Prostate gland (tissue), 2 donors: ENCODE measurements at regions not wholly inside any gene's neighbourhood (a gene's known extent, or its start where the extent isn't known, plus 50 kb on each side); places are given as distances from the start of the nearest gene placed in this dataset.

ENCODE experiments used
- DNase-seq: peaks from one replicate; pipeline ENCODE4 v3.0.0-alpha.2; 2019; ENCODE audit warnings: low spot score
- H3K27ac ChIP-seq, 2 donors: fragments of 200-600 bp; sonication (generic); 2 replicates each; pipeline ENCODE4 v1.5.1; 2017 to 2019
- H3K27me3 ChIP-seq: fragments of 200-600 bp; sonication (generic); replicated peaks from 2 replicates; pipeline ENCODE4 v1.5.1; 2019; ENCODE audit not compliant: insufficient read depth
- H3K36me3 ChIP-seq, 2 donors: fragments of 200-600 bp; sonication (generic); 1 replicate in 1 of 2; 2 replicates in 1 of 2; pipeline versions ENCODE4 v1.5.1 to v1.8.1; 2017 to 2019
- H3K4me1 ChIP-seq: fragments of 200-600 bp; sonication (generic); replicated peaks from 2 replicates; pipeline ENCODE4 v1.5.1; 2019
- H3K4me3 ChIP-seq, 2 donors: fragments of 200-600 bp; sonication (generic); 2 replicates each; pipeline ENCODE4 v1.5.1; 2017 to 2019
- H3K9me3 ChIP-seq: fragments of 200-600 bp; sonication (generic); 2 replicates; pipeline ENCODE4 v1.5.1; 2017
- CTCF ChIP-seq, 4 experiments: fragments of 200-600 bp in 2 of 4; fragments of 450-650 bp in 2 of 4; sonication (generic) in 2 of 4; IDR thresholded peaks; 1 replicate in 3 of 4; 2 replicates in 1 of 4; pipeline ENCODE4 v1.5.1; 2016 to 2019; ENCODE audit warnings: antibody characterized with exemption in 4 of 4, mild to moderate bottlenecking in 2 of 4, moderate library complexity in 2 of 4
- POLR2A ChIP-seq: fragments of 450-650 bp; IDR thresholded peaks from one replicate; pipeline ENCODE4 v1.6.1; 2016; ENCODE audit warnings: antibody characterized with exemption, mild to moderate bottlenecking
- POLR2AphosphoS5 ChIP-seq: sonication (generic); formaldehyde crosslinking; IDR thresholded peaks from one replicate; pipeline ENCODE4 v1.6.1; 2017; ENCODE audit warnings: antibody characterized with exemption
- WGBS: methylation state at CpG from one replicate; pipeline ENCODE4 v1.1.5; 2018; 5-methylcytosine and 5-hydroxymethylcytosine counted together
- intact Hi-C: fragments of 100-400 bp; cut with DNase I; formaldehyde crosslinking; loops from one replicate; pipeline ENCODE4 v1.14.2; 2022

DNA sequence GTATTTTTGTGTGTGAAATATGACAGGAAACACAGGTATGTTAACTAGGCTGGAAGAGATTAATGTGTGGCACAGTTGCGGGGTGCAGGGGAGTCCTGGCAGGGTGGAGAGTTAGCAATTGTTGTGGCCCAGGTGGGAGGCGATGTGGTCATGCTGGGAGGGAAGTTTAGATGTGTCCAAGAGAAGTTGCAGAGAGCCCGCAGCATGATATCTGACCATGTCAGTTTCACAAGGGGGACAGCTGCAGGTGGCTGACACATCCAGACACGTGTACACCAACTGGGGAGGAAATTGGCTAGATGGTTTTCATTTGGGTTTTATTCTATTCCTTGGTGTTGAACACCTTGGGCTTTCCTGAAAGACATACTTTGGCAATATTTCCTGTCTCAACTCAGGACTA, 172.8 kb upstream of the RGMA start:
- Histone ChIP-seq H3K9me3 (no peaks in the 10 kb centered on the region), H3K27me3 (no peaks in the 10 kb centered on the region), H3K4me1 (no peaks in the 10 kb centered on the region), H3K27ac (no peak overlapping the region), H3K4me3 (no peak overlapping the region), H3K36me3 (no peaks in the 10 kb centered on the region)
- DNase-seq, result no peak
- intact Hi-C loops, result no loop called here
- TF ChIP-seq POLR2A (no peak), CTCF (IDR thresholded peaks at IDR 0.05) (no peak), POLR2AphosphoS5 (no peak)
- 68% methylated on average over 4 of the region's 4 CpGs for WGBS

- DNase-seq, result no peak
- H3K27ac ChIP-seq, result no peak overlapping the region
- intact Hi-C loops, result no loop called here
- TF ChIP-seq POLR2A, result no peak
- no peak for TF ChIP-seq POLR2AphosphoS5
- TF ChIP-seq CTCF (IDR thresholded peaks at IDR 0.05), result no peak
- no peak overlapping the region for H3K4me3 ChIP-seq
- H3K36me3 ChIP-seq, result no peaks in the 10 kb centered on the region
- no peaks in the 10 kb centered on the region for H3K9me3 ChIP-seq
- 95% methylated on average over 3 of the region's 3 CpGs for WGBS
- no peaks in the 10 kb centered on the region for H3K27me3 ChIP-seq
- no peaks in the 10 kb centered on the region for H3K4me1 ChIP-seq
Measured at GRCh38 chr15:93257920-93258319, 168.9 kb upstream of the RGMA start.

GRCh38 chr15:93253681-93254080, 164.7 kb upstream of the RGMA start:
- no peaks in the 10 kb centered on the region for H3K9me3 ChIP-seq
- 63% methylated on average over 3 of the region's 3 CpGs for WGBS
- TF ChIP-seq CTCF (IDR thresholded peaks at IDR 0.05), result no peak
- no peak for TF ChIP-seq POLR2AphosphoS5
- no peak for TF ChIP-seq POLR2A
- intact Hi-C loops, result no loop called here
- no peak overlapping the region for H3K27ac ChIP-seq
- no peak overlapping the region for H3K4me3 ChIP-seq
- no peaks in the 10 kb centered on the region for H3K4me1 ChIP-seq
- H3K27me3 ChIP-seq, result no peaks in the 10 kb centered on the region
- H3K36me3 ChIP-seq, result no peaks in the 10 kb centered on the region
- DNase-seq, result no peak

- no peak overlapping the region for H3K27ac ChIP-seq
- H3K9me3 ChIP-seq, result no peaks in the 10 kb centered on the region
- H3K36me3 ChIP-seq, result no peaks in the 10 kb centered on the region
- no peak overlapping the region for H3K4me3 ChIP-seq
- no peaks in the 10 kb centered on the region for H3K4me1 ChIP-seq
- TF ChIP-seq POLR2A (no peak), POLR2AphosphoS5 (no peak), CTCF (IDR thresholded peaks at IDR 0.05) (no peak)
- no peak for DNase-seq
- WGBS, result 98% methylated on average over 2 of the region's 2 CpGs
- intact Hi-C loops, result no loop called here
- no peaks in the 10 kb centered on the region for H3K27me3 ChIP-seq
Measured at GRCh38 chr15:93252780-93253179, 163.8 kb upstream of the RGMA start.

DNA sequence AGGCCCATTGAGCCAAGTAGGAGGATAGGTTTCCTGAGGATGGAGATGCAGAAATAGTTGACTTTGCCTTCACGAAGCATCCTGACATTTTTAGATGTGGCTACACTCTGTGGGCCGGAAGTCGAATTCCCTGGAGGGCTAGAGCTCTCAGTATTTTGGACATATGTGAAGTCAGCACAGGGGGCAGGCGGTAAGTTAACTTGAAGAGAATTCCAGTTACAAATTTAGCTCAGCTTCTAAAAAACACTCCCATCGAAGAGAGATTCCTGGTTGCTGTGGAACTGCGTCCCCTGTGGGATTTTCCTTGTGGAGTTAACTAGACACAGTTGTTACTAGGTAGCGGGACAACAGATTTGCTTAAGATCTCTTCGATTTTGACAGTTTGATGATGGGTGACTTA, 161.9 kb upstream of the RGMA start:
- DNase-seq, result no peak
- H3K27ac ChIP-seq, result no peak overlapping the region
- H3K9me3 ChIP-seq, result no peaks in the 10 kb centered on the region
- no peaks in the 10 kb centered on the region for H3K36me3 ChIP-seq
- TF ChIP-seq POLR2AphosphoS5 (no peak), POLR2A (no peak), CTCF (IDR thresholded peaks at IDR 0.05) (no peak)
- no peak overlapping the region for H3K4me3 ChIP-seq
- intact Hi-C loops, result no loop called here
- no peaks in the 10 kb centered on the region for H3K4me1 ChIP-seq
- no peaks in the 10 kb centered on the region for H3K27me3 ChIP-seq
- WGBS, result 85% methylated on average over 8 of the region's 8 CpGs
